Prostate gland (tissue), 2 donors: ENCODE measurements at regions not wholly inside any gene's neighbourhood (a gene's known extent, or its start where the extent isn't known, plus 50 kb on each side); places are given as distances from the start of the nearest gene placed in this dataset.

ENCODE experiments used
- CTCF ChIP-seq, 4 experiments: fragments of 200-600 bp in 2 of 4; fragments of 450-650 bp in 2 of 4; sonication (generic) in 2 of 4; IDR thresholded peaks; 1 replicate in 3 of 4; 2 replicates in 1 of 4; pipeline ENCODE4 v1.5.1; 2016 to 2019; ENCODE audit warnings: antibody characterized with exemption in 4 of 4, mild to moderate bottlenecking in 2 of 4, moderate library complexity in 2 of 4
- POLR2A ChIP-seq: fragments of 450-650 bp; IDR thresholded peaks from one replicate; pipeline ENCODE4 v1.6.1; 2016; ENCODE audit warnings: antibody characterized with exemption, mild to moderate bottlenecking
- POLR2AphosphoS5 ChIP-seq: sonication (generic); formaldehyde crosslinking; IDR thresholded peaks from one replicate; pipeline ENCODE4 v1.6.1; 2017; ENCODE audit warnings: antibody characterized with exemption

GRCh38 chr1:94722181-94722580 lies 98.0 kb upstream of the SLC44A3 start:
- TF ChIP-seq CTCF (IDR thresholded peaks at IDR 0.05) (no peak), POLR2A (no peak), POLR2AphosphoS5 (no peak)
